Activated CD4-positive, alpha-beta T cell treated with anti-CD3 and anti-CD28 coated beads, Interleukin-2, amount 10 ng/mL, durations not matched to agents 24 days and 14 days (primary cell): ENCODE measurements at regions not wholly inside any gene's neighbourhood (a gene's known extent, or its start where the extent isn't known, plus 50 kb on each side); places are given as distances from the start of the nearest gene placed in this dataset.

Experiments used
- DNase-seq: peaks from one replicate; pipeline ENCODE4 v3.0.0; 2022
- H3K27ac Mint-ChIP-seq: one replicate; pipeline ENCODE4 v1.8.0; 2022; ENCODE audit warnings: mild to moderate bottlenecking, mixed read lengths
- H3K27me3 Mint-ChIP-seq: one replicate; pipeline ENCODE4 v1.8.0; 2022; ENCODE audit warnings: mixed read lengths
- H3K36me3 Mint-ChIP-seq: one replicate; pipeline ENCODE4 v1.8.0; 2022; ENCODE audit warnings: low read depth, mild to moderate bottlenecking, mixed read lengths
- H3K4me1 Mint-ChIP-seq: one replicate; pipeline ENCODE4 v1.8.0; 2021; ENCODE audit warnings: mixed read lengths
- H3K4me3 Mint-ChIP-seq: one replicate; pipeline ENCODE4 v1.8.0; 2022; ENCODE audit warnings: mild to moderate bottlenecking, moderate library complexity, mixed read lengths
- H3K9me3 Mint-ChIP-seq: one replicate; pipeline ENCODE4 v1.8.0; 2021; ENCODE audit warnings: mixed read lengths
- intact Hi-C: fragments of 100-400 bp; cut with micrococcal nuclease; formaldehyde crosslinking; loops from one replicate; pipeline ENCODE4 v1.15.1; 2023

GRCh38 chr1:221025501-221025900, 146.3 kb downstream of the HLX start:
- DNase-seq = no peak
- Mint-ChIP-seq H3K27ac (no peak overlapping the region), H3K9me3 (no peaks in the 10 kb centered on the region), H3K4me1 (no peaks in the 10 kb centered on the region), H3K36me3 (no peaks in the 10 kb centered on the region), H3K4me3 (no peak overlapping the region), H3K27me3 (no peaks in the 10 kb centered on the region)
- intact Hi-C loops = no loop called here

- H3K27me3 Mint-ChIP-seq = no peaks in the 10 kb centered on the region
- H3K27ac Mint-ChIP-seq = no peak overlapping the region
- intact Hi-C loops = no loop called here
- DNase-seq = no peak
- no peak overlapping the region for H3K4me3 Mint-ChIP-seq
- H3K4me1 Mint-ChIP-seq = no peaks in the 10 kb centered on the region
- no peaks in the 10 kb centered on the region for H3K9me3 Mint-ChIP-seq
- no peaks in the 10 kb centered on the region for H3K36me3 Mint-ChIP-seq
These were observed 146.7 kb downstream of the HLX start for GRCh38 chr1:221025956-221026355.

GRCh38 chr1:221029981-221030649, 150.9 kb downstream of the HLX start:
- Mint-ChIP-seq H3K4me1 (no peaks in the 10 kb centered on the region), H3K36me3 (no peaks in the 10 kb centered on the region), H3K4me3 (no peak overlapping the region), H3K9me3 (no peaks in the 10 kb centered on the region), H3K27ac (no peak overlapping the region), H3K27me3 (no peaks in the 10 kb centered on the region)
- intact Hi-C loops = no loop called here
- no peak for DNase-seq

GRCh38 chr1:221030990-221031389, 151.7 kb downstream of the HLX start:
- no peaks in the 10 kb centered on the region for H3K36me3 Mint-ChIP-seq
- no peak overlapping the region for H3K27ac Mint-ChIP-seq
- H3K27me3 Mint-ChIP-seq = no peaks in the 10 kb centered on the region
- DNase-seq = no peak
- H3K4me3 Mint-ChIP-seq = no peak overlapping the region
- no peaks in the 10 kb centered on the region for H3K9me3 Mint-ChIP-seq
- H3K4me1 Mint-ChIP-seq = peaks cover 2% of the 10 kb centered on the region
- intact Hi-C loops = no loop called here

GRCh38 chr1:221031458-221032203, 152.4 kb downstream of the HLX start:
- H3K4me1 Mint-ChIP-seq = peaks cover 3% of the 10 kb centered on the region
- no peaks in the 10 kb centered on the region for H3K36me3 Mint-ChIP-seq
- H3K9me3 Mint-ChIP-seq = no peaks in the 10 kb centered on the region
- no peak overlapping the region for H3K4me3 Mint-ChIP-seq
- H3K27ac Mint-ChIP-seq = no peak overlapping the region
- no peak for DNase-seq
- no peaks in the 10 kb centered on the region for H3K27me3 Mint-ChIP-seq
- intact Hi-C loops = no loop called here

GRCh38 chr1:221032204-221032585, 153.0 kb downstream of the HLX start:
- no peak overlapping the region for H3K27ac Mint-ChIP-seq
- no peak for DNase-seq
- H3K36me3 Mint-ChIP-seq = no peaks in the 10 kb centered on the region
- H3K4me3 Mint-ChIP-seq = no peak overlapping the region
- H3K4me1 Mint-ChIP-seq = peaks cover 3% of the 10 kb centered on the region
- no peaks in the 10 kb centered on the region for H3K9me3 Mint-ChIP-seq
- H3K27me3 Mint-ChIP-seq = no peaks in the 10 kb centered on the region
- intact Hi-C loops = no loop called here

GRCh38 chr1:221032637-221033280, 153.5 kb downstream of the HLX start:
- no peak for DNase-seq
- no peaks in the 10 kb centered on the region for H3K27me3 Mint-ChIP-seq
- H3K4me3 Mint-ChIP-seq = no peak overlapping the region
- intact Hi-C loops = no loop called here
- H3K4me1 Mint-ChIP-seq = peaks cover 3% of the 10 kb centered on the region
- H3K36me3 Mint-ChIP-seq = no peaks in the 10 kb centered on the region
- no peak overlapping the region for H3K27ac Mint-ChIP-seq
- H3K9me3 Mint-ChIP-seq = no peaks in the 10 kb centered on the region

GRCh38 chr1:221035662-221036153, 156.5 kb downstream of the HLX start:
- Mint-ChIP-seq H3K27me3 (no peaks in the 10 kb centered on the region), H3K4me1 (peaks cover 3% of the 10 kb centered on the region), H3K9me3 (no peaks in the 10 kb centered on the region), H3K36me3 (no peaks in the 10 kb centered on the region), H3K4me3 (no peak overlapping the region), H3K27ac (no peak overlapping the region)
- intact Hi-C loops = no loop called here
- no peak for DNase-seq

- no peaks in the 10 kb centered on the region for H3K27me3 Mint-ChIP-seq
- DNase-seq = no peak
- intact Hi-C loops = no loop called here
- no peak overlapping the region for H3K4me3 Mint-ChIP-seq
- no peaks in the 10 kb centered on the region for H3K36me3 Mint-ChIP-seq
- no peaks in the 10 kb centered on the region for H3K9me3 Mint-ChIP-seq
- peaks cover 3% of the 10 kb centered on the region for H3K4me1 Mint-ChIP-seq
- no peak overlapping the region for H3K27ac Mint-ChIP-seq
These were observed 160.4 kb downstream of the HLX start for GRCh38 chr1:221039616-221040015.

GRCh38 chr1:221040101-221040500, 160.9 kb downstream of the HLX start:
- DNase-seq = no peak
- no peaks in the 10 kb centered on the region for H3K36me3 Mint-ChIP-seq
- no peaks in the 10 kb centered on the region for H3K9me3 Mint-ChIP-seq
- H3K4me1 Mint-ChIP-seq = peaks cover 3% of the 10 kb centered on the region
- no peak overlapping the region for H3K4me3 Mint-ChIP-seq
- intact Hi-C loops = no loop called here
- no peaks in the 10 kb centered on the region for H3K27me3 Mint-ChIP-seq
- no peak overlapping the region for H3K27ac Mint-ChIP-seq

- H3K27me3 Mint-ChIP-seq = no peaks in the 10 kb centered on the region
- intact Hi-C loops = no loop called here
- H3K9me3 Mint-ChIP-seq = no peaks in the 10 kb centered on the region
- H3K27ac Mint-ChIP-seq = no peak overlapping the region
- no peak for DNase-seq
- peaks cover 3% of the 10 kb centered on the region for H3K4me1 Mint-ChIP-seq
- no peak overlapping the region for H3K4me3 Mint-ChIP-seq
- no peaks in the 10 kb centered on the region for H3K36me3 Mint-ChIP-seq
These were observed 161.5 kb downstream of the HLX start for GRCh38 chr1:221040691-221041285.

- H3K9me3 Mint-ChIP-seq = peaks cover under 1% of the 10 kb centered on the region
- H3K27me3 Mint-ChIP-seq = no peaks in the 10 kb centered on the region
- no peak for DNase-seq
- peaks cover 3% of the 10 kb centered on the region for H3K4me1 Mint-ChIP-seq
- H3K4me3 Mint-ChIP-seq = no peak overlapping the region
- intact Hi-C loops = no loop called here
- no peaks in the 10 kb centered on the region for H3K36me3 Mint-ChIP-seq
- no peak overlapping the region for H3K27ac Mint-ChIP-seq
These were observed 165.3 kb downstream of the HLX start for GRCh38 chr1:221044538-221044937.

GRCh38 chr1:221045151-221045550, 165.9 kb downstream of the HLX start:
- H3K9me3 Mint-ChIP-seq = peaks cover 7% of the 10 kb centered on the region
- intact Hi-C loops = no loop called here
- H3K27me3 Mint-ChIP-seq = no peaks in the 10 kb centered on the region
- no peak overlapping the region for H3K4me3 Mint-ChIP-seq
- no peak overlapping the region for H3K27ac Mint-ChIP-seq
- no peaks in the 10 kb centered on the region for H3K36me3 Mint-ChIP-seq
- peaks cover 3% of the 10 kb centered on the region for H3K4me1 Mint-ChIP-seq
- DNase-seq = no peak
